ENCODE measurements at regions not wholly inside any gene's neighbourhood (a gene's known extent, or its start where the extent isn't known, plus 50 kb on each side); places are given as distances from the start of the nearest gene placed in this dataset.

DNA sequence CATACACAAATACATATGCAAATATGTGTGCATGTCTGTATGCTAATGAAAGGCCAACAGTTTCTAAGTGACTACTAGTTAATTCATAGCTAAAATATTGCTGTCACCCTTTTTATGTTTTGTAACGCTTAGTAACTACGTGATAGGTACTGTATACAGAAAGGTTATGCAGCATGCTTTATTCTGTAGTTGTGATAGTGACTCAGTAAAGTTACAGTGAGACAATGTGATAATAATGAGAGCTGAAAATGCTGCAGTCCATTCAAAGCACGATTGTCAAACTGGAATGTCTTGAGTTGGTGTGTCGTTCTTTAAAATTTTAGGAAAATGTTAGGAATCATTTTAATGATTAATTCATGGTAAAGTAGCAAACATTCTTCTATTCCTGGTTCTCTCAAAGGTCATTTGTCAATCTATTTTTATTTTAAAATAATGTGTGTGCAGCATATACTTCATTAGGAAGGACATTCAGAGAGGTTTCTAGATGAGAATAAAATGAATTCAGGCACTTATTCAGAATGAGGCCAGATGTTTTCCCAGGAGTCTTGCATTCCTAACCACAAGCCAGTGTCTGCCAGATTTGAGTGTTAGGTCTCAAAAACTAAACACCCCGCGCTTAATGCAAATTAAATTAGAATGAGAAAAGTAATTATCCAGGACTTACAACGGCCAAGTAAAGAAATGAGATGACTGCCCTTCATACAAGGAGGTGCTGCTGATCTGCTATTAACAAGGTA lies 408.8 kb upstream of the FZD8 start:
- Histone ChIP-seq H3K9me3 (ENCODE audit: control insufficient read depth, low read depth, low read length) (no peaks in the 10 kb centered on the region), H3K4me1 (ENCODE audit: control insufficient read depth, low read depth, low read length) (no peaks in the 10 kb centered on the region), H3K4me3 (ENCODE audit: low read length) (no peak overlapping the region), H3K36me3 (ENCODE audit: control insufficient read depth, low read depth, low read length) (no peaks in the 10 kb centered on the region), H3K27me3 (ENCODE audit: control insufficient read depth, insufficient read depth, low read length) (no peaks in the 10 kb centered on the region), H3K27ac (ENCODE audit: low read length) (no peak overlapping the region), H3K9ac (ENCODE audit: low read length) (no peak overlapping the region)

DNA sequence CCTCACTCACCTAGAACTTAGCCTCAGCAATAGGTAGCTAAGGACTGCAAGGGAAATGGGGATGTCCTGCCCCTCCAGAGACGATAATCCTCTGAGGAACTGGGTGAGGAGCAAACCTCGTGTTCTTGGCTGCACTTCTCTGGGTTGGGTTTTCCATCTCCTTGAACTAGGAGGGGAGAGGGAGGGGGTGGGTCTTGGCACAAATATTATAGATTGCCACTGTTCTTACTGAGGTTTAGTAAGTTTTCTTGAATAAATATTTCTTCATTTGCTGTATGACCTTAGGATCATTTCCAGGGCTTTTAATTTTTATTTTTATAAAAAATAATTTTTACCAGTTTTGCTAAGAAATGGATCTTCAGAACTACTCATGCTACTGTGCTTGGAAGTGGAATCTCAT lies 406.7 kb upstream of the FZD8 start:
- H3K4me1 ChIP-seq (ENCODE audit: control insufficient read depth, low read depth, low read length), result no peaks in the 10 kb centered on the region
- H3K9ac ChIP-seq (ENCODE audit: low read length), result no peak overlapping the region
- no peaks in the 10 kb centered on the region for H3K27me3 ChIP-seq (ENCODE audit: control insufficient read depth, insufficient read depth, low read length)
- no peak overlapping the region for H3K27ac ChIP-seq (ENCODE audit: low read length)
- no peaks in the 10 kb centered on the region for H3K36me3 ChIP-seq (ENCODE audit: control insufficient read depth, low read depth, low read length)
- H3K4me3 ChIP-seq (ENCODE audit: low read length), result no peak overlapping the region
- no peaks in the 10 kb centered on the region for H3K9me3 ChIP-seq (ENCODE audit: control insufficient read depth, low read depth, low read length)

DNA sequence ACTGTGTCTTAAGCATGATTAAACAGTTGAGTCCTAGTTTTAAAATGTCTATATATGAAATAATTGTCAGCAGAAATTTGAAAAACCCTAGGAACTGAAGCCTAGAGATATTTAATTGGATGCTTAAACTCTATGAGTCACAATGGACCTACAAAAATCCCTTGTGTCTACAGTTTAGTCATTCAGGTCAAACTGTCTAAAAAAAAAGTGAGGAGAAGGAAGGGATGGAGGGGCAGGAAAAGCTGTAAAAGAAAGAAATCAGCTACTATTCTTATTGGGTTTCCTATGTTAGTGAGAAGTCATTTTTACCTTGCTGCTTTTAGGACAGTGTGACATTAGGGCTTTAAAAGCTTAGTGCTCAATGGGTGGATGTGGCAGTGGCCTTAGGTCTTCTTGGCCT lies 406.1 kb upstream of the FZD8 start:
- Histone ChIP-seq H3K9ac (ENCODE audit: low read length) (no peak overlapping the region), H3K36me3 (ENCODE audit: control insufficient read depth, low read depth, low read length) (no peaks in the 10 kb centered on the region), H3K4me3 (ENCODE audit: low read length) (no peak overlapping the region), H3K27ac (ENCODE audit: low read length) (no peak overlapping the region), H3K9me3 (ENCODE audit: control insufficient read depth, low read depth, low read length) (no peaks in the 10 kb centered on the region), H3K27me3 (ENCODE audit: control insufficient read depth, insufficient read depth, low read length) (no peaks in the 10 kb centered on the region), H3K4me1 (ENCODE audit: control insufficient read depth, low read depth, low read length) (no peaks in the 10 kb centered on the region)

DNA sequence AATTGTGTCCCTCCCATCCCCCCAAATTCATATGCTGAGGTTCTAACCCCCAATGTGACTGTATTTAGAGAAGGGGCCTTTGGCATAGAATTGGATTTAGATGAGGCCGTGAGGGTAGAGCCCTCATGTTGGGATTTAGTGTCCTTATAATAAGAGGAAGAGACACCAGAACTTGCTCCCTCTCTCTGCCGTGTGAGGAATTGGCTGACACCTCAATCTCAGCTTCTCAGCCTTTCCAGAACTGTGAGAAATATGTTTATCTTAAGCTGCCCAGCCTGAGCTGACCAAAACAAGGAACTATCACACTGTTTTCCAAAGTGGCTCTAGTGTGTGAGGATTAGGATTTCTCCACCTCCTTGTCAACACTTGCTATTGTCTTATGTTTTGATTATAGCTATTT lies 400.0 kb upstream of the FZD8 start:
- H3K4me3 ChIP-seq (ENCODE audit: low read length), result no peak overlapping the region
- no peak overlapping the region for H3K27ac ChIP-seq (ENCODE audit: low read length)
- H3K36me3 ChIP-seq (ENCODE audit: control insufficient read depth, low read depth, low read length), result no peaks in the 10 kb centered on the region
- no peak overlapping the region for H3K9ac ChIP-seq (ENCODE audit: low read length)
- H3K27me3 ChIP-seq (ENCODE audit: control insufficient read depth, insufficient read depth, low read length), result no peaks in the 10 kb centered on the region
- H3K9me3 ChIP-seq (ENCODE audit: control insufficient read depth, low read depth, low read length), result no peaks in the 10 kb centered on the region
- peaks cover 6% of the 10 kb centered on the region for H3K4me1 ChIP-seq (ENCODE audit: control insufficient read depth, low read depth, low read length)

DNA sequence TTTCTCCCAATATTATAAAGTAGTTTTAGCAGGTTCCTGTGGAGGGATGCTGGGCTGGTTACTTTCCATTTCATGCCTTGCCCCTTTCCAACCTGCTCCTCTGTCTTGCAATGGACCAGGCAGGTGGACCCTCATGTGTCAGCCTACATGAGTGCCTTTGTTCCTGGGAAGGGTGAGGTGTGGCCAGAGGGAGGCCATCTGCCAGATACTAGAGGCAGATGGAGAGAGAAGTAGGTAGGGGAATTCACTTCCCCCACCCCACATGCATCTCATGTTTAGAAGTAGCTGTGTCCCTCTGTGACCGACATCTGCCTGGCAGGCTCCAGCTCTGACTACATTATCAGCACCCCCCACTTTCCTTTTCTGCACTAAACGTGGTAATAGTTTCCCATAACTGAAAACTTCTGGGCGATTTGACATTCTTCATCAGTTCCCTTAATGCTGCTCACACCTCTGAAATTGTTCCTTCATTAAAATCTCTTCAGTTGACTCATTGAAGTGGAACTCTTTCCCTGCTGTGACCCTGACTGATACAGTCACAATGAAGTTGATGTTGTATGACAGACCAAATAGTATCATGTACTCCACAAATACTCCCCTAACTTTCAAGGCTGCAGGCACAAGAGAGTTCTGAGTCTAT lies 396.3 kb upstream of the FZD8 start:
- H3K9ac ChIP-seq (ENCODE audit: low read length), result no peak overlapping the region
- H3K4me1 ChIP-seq (ENCODE audit: control insufficient read depth, low read depth, low read length), result peaks cover 6% of the 10 kb centered on the region
- H3K9me3 ChIP-seq (ENCODE audit: control insufficient read depth, low read depth, low read length), result no peaks in the 10 kb centered on the region
- H3K27ac ChIP-seq (ENCODE audit: low read length), result no peak overlapping the region
- H3K36me3 ChIP-seq (ENCODE audit: control insufficient read depth, low read depth, low read length), result no peaks in the 10 kb centered on the region
- H3K4me3 ChIP-seq (ENCODE audit: low read length), result no peak overlapping the region
- no peaks in the 10 kb centered on the region for H3K27me3 ChIP-seq (ENCODE audit: control insufficient read depth, insufficient read depth, low read length)

DNA sequence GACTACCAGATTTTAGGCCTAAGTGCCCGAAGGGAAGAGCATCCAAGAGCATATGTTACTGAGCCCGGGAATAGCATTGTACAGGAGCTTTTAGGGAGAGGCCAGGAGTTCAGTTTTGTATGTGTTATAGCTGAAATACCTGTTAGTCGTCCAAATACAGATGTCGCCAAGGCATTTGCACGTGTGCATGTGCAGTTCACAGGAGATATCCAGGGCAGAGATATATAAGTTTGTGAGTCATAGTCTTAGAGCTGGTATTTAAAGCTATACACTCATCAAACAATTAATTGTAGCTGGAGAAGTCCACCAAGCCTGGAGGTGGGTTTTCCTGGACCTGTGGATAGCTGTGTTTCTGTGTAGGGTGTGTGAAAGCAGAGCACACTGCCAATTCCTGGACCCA lies 394.0 kb upstream of the FZD8 start:
- H3K9me3 ChIP-seq (ENCODE audit: control insufficient read depth, low read depth, low read length), result no peaks in the 10 kb centered on the region
- no peak overlapping the region for H3K9ac ChIP-seq (ENCODE audit: low read length)
- no peak overlapping the region for H3K27ac ChIP-seq (ENCODE audit: low read length)
- H3K36me3 ChIP-seq (ENCODE audit: control insufficient read depth, low read depth, low read length), result no peaks in the 10 kb centered on the region
- no peak overlapping the region for H3K4me3 ChIP-seq (ENCODE audit: low read length)
- H3K4me1 ChIP-seq (ENCODE audit: control insufficient read depth, low read depth, low read length), result peaks cover 5% of the 10 kb centered on the region
- H3K27me3 ChIP-seq (ENCODE audit: control insufficient read depth, insufficient read depth, low read length), result no peaks in the 10 kb centered on the region

DNA sequence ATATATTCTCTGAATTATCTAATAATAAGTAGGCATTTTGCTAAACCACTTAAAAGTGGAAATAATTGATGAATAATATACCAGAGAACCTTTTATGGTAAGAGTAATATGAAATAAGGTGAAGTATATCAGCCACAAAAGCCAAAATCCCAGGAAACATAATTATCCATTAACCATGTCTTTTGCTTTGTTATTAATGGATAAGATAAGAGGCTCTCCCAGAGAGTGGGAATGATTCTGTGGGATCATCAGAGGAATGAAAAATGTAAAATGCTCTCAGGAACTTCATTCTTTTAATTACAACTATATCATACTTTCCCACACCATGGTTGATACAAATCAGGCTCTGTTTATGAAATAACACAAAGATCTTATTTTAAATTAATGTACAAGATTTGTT lies 391.7 kb upstream of the FZD8 start:
- Histone ChIP-seq H3K9me3 (ENCODE audit: control insufficient read depth, low read depth, low read length) (no peaks in the 10 kb centered on the region), H3K4me3 (ENCODE audit: low read length) (no peak overlapping the region), H3K36me3 (ENCODE audit: control insufficient read depth, low read depth, low read length) (no peaks in the 10 kb centered on the region), H3K9ac (ENCODE audit: low read length) (no peak overlapping the region), H3K27me3 (ENCODE audit: control insufficient read depth, insufficient read depth, low read length) (no peaks in the 10 kb centered on the region), H3K27ac (ENCODE audit: low read length) (no peak overlapping the region), H3K4me1 (ENCODE audit: control insufficient read depth, low read depth, low read length) (no peaks in the 10 kb centered on the region)

DNA sequence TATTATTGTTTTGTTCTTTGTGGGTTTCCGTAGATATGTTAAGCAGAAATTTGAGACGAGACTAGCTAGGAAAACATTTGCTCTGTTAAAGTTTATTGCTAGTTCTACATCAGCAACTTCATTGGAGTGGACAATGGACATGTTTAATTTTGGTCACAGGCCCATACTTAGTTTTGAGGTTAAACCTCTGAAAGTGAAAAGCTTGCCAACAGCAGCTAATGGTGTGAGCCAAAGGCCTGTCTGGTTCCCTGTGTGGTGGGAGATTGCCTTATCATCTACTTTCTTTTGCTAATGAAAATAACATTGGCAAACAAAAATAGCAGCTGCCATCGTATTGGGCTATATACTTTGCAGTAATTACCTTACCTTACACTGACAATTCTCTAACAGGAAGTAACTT lies 388.4 kb upstream of the FZD8 start:
- no peaks in the 10 kb centered on the region for H3K36me3 ChIP-seq (ENCODE audit: control insufficient read depth, low read depth, low read length)
- H3K27ac ChIP-seq (ENCODE audit: low read length), result no peak overlapping the region
- H3K4me3 ChIP-seq (ENCODE audit: low read length), result no peak overlapping the region
- no peaks in the 10 kb centered on the region for H3K9me3 ChIP-seq (ENCODE audit: control insufficient read depth, low read depth, low read length)
- H3K9ac ChIP-seq (ENCODE audit: low read length), result no peak overlapping the region
- no peaks in the 10 kb centered on the region for H3K4me1 ChIP-seq (ENCODE audit: control insufficient read depth, low read depth, low read length)
- no peaks in the 10 kb centered on the region for H3K27me3 ChIP-seq (ENCODE audit: control insufficient read depth, insufficient read depth, low read length)

DNA sequence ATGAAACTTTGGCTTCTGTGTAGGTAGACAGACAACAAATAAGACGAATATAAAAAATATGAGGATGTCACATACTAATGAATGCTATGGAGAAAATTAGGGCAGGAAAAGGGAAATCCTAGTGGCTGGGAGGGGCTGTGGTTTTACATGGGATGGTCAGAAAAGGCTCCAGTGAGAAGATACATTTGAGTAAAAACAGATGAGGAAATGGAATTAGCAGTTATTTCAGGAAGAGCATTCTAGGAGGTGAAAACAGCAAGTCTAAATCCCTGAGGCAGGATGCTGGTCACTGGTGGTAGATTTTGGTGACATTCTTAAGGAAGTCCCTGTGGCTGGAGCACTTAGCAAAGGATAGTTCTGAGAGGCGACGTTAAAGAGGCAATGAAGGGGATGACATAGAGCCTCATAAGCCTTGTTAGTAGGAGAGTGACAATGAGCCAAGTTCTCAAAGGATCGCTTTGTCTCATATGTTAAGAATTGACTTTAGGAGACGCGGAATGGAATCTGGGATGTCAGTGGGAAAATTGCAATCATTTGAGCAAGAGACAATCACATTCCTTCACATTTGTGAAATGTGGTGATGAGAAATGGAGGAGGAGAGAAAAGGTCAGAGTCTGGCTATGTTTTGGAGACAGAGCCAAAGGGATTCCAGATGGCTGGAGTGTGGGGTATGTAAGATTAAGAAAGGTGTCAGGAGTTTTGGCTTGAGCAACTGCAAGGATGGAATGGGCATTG lies 384.7 kb upstream of the FZD8 start:
- no peaks in the 10 kb centered on the region for H3K9me3 ChIP-seq (ENCODE audit: control insufficient read depth, low read depth, low read length)
- no peaks in the 10 kb centered on the region for H3K27me3 ChIP-seq (ENCODE audit: control insufficient read depth, insufficient read depth, low read length)
- no peaks in the 10 kb centered on the region for H3K36me3 ChIP-seq (ENCODE audit: control insufficient read depth, low read depth, low read length)
- no peak overlapping the region for H3K27ac ChIP-seq (ENCODE audit: low read length)
- H3K4me1 ChIP-seq (ENCODE audit: control insufficient read depth, low read depth, low read length), result no peaks in the 10 kb centered on the region
- H3K4me3 ChIP-seq (ENCODE audit: low read length), result no peak overlapping the region
- H3K9ac ChIP-seq (ENCODE audit: low read length), result no peak overlapping the region

DNA sequence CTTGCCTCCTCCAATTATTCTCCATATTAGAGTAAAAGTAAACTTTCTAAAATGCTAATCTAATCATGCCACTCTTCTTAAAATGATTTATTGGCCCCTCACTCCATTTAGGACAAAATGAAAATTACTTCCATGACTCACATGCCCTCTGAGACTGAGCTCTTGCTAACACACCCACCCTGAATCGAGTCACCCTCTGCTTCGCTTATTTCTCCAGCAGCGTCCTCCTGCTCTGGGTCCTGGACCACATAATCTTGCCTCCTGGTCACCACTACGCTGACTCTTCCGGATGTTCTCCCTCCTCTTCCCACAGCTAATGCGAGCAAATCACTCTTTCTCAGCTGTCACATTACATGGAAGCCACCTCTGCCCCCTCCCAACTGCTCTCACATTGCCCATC lies 384.0 kb upstream of the FZD8 start:
- Histone ChIP-seq H3K36me3 (ENCODE audit: control insufficient read depth, low read depth, low read length) (no peaks in the 10 kb centered on the region), H3K4me1 (ENCODE audit: control insufficient read depth, low read depth, low read length) (no peaks in the 10 kb centered on the region), H3K4me3 (ENCODE audit: low read length) (no peak overlapping the region), H3K27ac (ENCODE audit: low read length) (no peak overlapping the region), H3K9me3 (ENCODE audit: control insufficient read depth, low read depth, low read length) (no peaks in the 10 kb centered on the region), H3K9ac (ENCODE audit: low read length) (no peak overlapping the region), H3K27me3 (ENCODE audit: control insufficient read depth, insufficient read depth, low read length) (no peaks in the 10 kb centered on the region)

DNA sequence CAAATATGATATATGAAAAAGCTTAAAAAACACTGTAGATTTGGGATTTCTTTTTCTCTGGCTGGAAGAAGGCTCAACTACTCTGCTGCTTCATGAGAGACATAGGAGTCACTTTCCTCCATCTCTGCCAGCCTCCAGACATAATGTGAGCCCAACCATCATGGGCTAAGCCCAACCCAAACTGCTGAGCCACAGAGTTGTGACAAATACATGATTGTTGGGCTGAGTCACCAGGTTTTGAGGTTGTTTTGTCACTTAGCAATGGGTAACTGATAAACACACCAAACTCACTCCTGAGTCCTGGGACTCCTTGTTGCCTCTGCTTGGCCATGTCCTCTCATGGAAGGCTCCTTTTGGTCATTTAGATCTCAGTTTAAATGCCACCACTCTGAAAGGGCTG lies 381.8 kb upstream of the FZD8 start:
- H3K4me3 ChIP-seq (ENCODE audit: low read length), result no peak overlapping the region
- no peaks in the 10 kb centered on the region for H3K36me3 ChIP-seq (ENCODE audit: control insufficient read depth, low read depth, low read length)
- no peak overlapping the region for H3K27ac ChIP-seq (ENCODE audit: low read length)
- H3K4me1 ChIP-seq (ENCODE audit: control insufficient read depth, low read depth, low read length), result no peaks in the 10 kb centered on the region
- no peaks in the 10 kb centered on the region for H3K27me3 ChIP-seq (ENCODE audit: control insufficient read depth, insufficient read depth, low read length)
- no peak overlapping the region for H3K9ac ChIP-seq (ENCODE audit: low read length)
- H3K9me3 ChIP-seq (ENCODE audit: control insufficient read depth, low read depth, low read length), result no peaks in the 10 kb centered on the region

DNA sequence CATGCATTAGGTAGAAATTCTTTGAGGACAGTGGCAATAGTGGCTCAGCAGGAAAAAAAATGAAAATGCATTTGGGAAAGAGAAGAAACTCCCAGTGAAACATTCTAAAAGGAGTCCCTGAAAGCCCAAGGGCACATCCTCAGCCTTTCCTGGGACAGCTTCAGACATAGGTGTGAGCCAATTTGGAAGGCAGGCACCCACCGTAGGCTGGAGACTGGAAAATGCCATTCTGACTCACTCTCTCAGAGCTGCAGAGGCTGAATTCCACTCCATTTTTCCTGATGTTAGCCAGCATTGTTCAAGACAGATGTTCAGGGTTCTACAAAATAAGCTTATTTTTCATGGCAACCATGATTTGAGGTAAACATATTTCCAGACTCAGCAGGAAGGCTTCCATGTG lies 379.0 kb upstream of the FZD8 start:
- Histone ChIP-seq H3K36me3 (ENCODE audit: control insufficient read depth, low read depth, low read length) (no peaks in the 10 kb centered on the region), H3K4me3 (ENCODE audit: low read length) (no peak overlapping the region), H3K9me3 (ENCODE audit: control insufficient read depth, low read depth, low read length) (no peaks in the 10 kb centered on the region), H3K27ac (ENCODE audit: low read length) (no peak overlapping the region), H3K27me3 (ENCODE audit: control insufficient read depth, insufficient read depth, low read length) (no peaks in the 10 kb centered on the region), H3K9ac (ENCODE audit: low read length) (no peak overlapping the region), H3K4me1 (ENCODE audit: control insufficient read depth, low read depth, low read length) (no peaks in the 10 kb centered on the region)
